ENCODE measurements at regions not wholly inside any gene's neighbourhood (a gene's known extent, or its start where the extent isn't known, plus 50 kb on each side); places are given as distances from the start of the nearest gene placed in this dataset.

DNA sequence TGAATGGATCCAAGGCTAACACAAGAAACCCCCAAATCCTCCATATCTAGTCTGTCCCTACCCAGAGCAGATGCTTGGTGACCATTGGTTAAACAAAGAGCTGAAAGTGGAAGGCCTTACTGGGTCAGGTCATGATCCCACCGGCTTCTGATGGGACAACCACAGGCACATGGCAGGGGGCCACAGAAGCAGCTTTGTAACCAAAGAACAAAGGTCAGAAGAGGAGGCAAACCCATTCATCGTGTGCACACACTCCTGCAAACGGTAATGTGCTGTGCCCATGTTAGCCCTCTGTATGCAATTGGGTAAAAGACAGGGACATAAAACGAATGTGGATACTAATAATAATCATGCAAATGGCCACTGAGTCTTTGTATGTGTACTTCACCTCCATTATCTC lies 133.3 kb upstream of the SLC6A11 start:
- TF ChIP-seq EZH2 (IDR thresholded peaks at IDR 0.05; ENCODE audit: insufficient read depth, poor library complexity, severe bottlenecking) (no peak), EZH2phosphoT487 (IDR thresholded peaks at IDR 0.05; ENCODE audit: insufficient read depth, low read depth) (no peak)
